OCI-LY1 (cell line): ENCODE measurements at regions not wholly inside any gene's neighbourhood (a gene's known extent, or its start where the extent isn't known, plus 50 kb on each side); places are given as distances from the start of the nearest gene placed in this dataset.

Experiments
- EZH2 ChIP-seq: fragments of 200-600 bp; sonication (generic), shearing (Covaris generic); IDR thresholded peaks from 2 replicates; pipeline ENCODE4 v1.8.0; 2017; ENCODE audit warnings: borderline replicate concordance, mixed run types, mild to moderate bottlenecking, antibody characterized with exemption, low read length, moderate library complexity, mixed read lengths
- TF ChIP-seq, protein P1 (sequence below): fragments of 200-600 bp; sonication (generic), shearing (Covaris generic); IDR thresholded peaks from 2 replicates; pipeline ENCODE4 v1.5.1; 2017; ENCODE audit warnings: mild to moderate bottlenecking, antibody characterized with exemption, low read length, moderate library complexity, mixed read lengths

DNA sequence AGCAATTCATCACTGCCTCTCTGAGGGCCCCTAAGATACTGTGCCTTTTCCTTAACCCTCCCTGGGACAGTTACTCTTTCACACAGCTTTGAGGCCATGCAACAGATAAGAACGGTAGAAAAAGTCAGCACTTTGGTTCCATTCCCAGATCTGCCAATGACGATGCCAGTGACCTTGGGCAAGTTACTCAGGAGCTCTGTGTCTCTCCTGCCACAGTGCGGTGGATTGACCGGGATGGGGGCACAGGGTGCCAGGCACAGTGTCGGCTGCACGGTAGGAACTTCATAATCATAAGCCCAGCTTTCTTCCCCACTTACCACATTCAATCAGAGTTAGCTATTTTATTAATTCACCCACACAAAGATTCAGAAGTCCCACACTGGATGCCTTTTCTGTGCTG, 1041.8 kb downstream of the TBC1D22A start:
- TF ChIP-seq, protein P1, sequence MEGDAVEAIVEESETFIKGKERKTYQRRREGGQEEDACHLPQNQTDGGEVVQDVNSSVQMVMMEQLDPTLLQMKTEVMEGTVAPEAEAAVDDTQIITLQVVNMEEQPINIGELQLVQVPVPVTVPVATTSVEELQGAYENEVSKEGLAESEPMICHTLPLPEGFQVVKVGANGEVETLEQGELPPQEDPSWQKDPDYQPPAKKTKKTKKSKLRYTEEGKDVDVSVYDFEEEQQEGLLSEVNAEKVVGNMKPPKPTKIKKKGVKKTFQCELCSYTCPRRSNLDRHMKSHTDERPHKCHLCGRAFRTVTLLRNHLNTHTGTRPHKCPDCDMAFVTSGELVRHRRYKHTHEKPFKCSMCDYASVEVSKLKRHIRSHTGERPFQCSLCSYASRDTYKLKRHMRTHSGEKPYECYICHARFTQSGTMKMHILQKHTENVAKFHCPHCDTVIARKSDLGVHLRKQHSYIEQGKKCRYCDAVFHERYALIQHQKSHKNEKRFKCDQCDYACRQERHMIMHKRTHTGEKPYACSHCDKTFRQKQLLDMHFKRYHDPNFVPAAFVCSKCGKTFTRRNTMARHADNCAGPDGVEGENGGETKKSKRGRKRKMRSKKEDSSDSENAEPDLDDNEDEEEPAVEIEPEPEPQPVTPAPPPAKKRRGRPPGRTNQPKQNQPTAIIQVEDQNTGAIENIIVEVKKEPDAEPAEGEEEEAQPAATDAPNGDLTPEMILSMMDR: no peak
- TF ChIP-seq EZH2: no peak
